Fibroblast of upper back skin (primary cell): ENCODE measurements at regions not wholly inside any gene's neighbourhood (a gene's known extent, or its start where the extent isn't known, plus 50 kb on each side); places are given as distances from the start of the nearest gene placed in this dataset.
A peak's percentile ranks its signal among the peaks of the same experiment; 100 is the strongest.
"Not testable (repeated sequence)": the region's sequence is repeated elsewhere in the genome, so short reads cannot be mapped to it uniquely, and the experiment has no call there.

Source experiments
- DNase-seq: peaks from one replicate; pipeline ENCODE4 v3.0.0-alpha.2; 2013

DNA sequence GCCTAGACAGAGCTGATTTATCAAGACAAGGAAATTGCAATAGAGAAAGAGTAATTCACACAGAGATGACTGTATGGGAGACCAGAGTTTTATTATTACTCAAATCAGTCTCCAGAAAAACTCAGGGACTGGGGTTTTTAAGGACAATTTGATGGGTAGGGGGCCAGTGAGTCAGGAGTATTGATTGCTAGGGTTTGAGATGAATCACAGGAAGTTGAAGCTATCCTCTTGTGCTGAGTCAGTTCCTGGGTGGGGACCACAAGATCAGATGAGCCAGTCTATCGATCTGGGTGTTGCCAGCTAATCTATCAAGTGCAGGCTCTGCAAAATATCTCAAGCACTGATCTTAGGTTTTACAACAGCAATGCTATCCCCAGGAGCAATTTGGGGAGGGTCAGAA, 87.4 kb upstream of the TGIF2LY start:
- DNase-seq, result not testable (repeated sequence)

DNA sequence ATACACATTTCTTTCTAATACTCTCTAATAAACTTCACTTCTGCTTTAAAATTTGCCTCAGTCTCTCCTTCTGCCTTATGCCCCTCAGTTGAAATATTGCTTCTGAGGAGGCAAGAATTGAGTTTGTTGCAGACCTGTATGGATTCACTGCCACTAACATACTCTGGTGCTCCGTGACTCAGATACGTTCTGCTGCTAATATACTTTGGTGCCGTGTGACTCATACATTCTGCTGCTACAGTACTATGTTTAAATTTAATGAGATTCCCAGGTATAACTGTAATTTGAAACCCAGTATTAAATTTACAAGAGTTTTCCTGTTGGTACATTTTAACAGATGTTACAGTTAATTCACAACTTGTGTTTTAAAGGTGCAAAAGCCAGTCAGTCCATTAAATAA, 84.3 kb upstream of the TGIF2LY start:
- peak; percentile 0 for DNase-seq

DNA sequence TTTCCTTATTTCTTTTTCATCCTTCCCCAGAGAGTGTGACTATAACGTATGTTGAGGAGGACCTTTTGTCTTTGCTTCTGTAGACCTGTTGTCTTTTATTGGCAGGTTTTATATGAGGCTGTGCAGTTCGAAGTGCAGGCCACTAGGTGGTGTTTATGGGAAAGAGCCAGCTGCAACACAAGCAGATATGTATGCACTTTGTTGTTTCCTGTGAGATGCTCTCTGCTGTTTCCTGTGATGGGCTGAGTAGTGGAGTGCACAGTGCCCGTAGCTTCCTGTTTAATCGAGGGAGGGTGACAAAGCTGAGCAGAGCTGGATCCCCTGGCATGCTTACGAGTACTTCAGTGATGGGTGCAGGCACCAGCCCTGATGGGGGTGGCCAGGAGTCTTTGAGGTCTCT, 51.8 kb upstream of the TGIF2LY start:
- peak; percentile 0 for DNase-seq
